ENCODE measurements at regions not wholly inside any gene's neighbourhood (a gene's known extent, or its start where the extent isn't known, plus 50 kb on each side); places are given as distances from the start of the nearest gene placed in this dataset.

GRCh38 chr3:178415384-178415783, 120.9 kb upstream of the KCNMB2 start:
- H3K9me3 ChIP-seq, result no peaks in the 10 kb centered on the region
- H3K4me1 ChIP-seq, result no peaks in the 10 kb centered on the region
- DNase-seq (ENCODE audit: low spot score in 2 of 2), result no peak
- no peak overlapping the region for H3K27ac ChIP-seq
- no peaks in the 10 kb centered on the region for H3K36me3 ChIP-seq
- intact Hi-C loops (cut with DNase I), result no loop called here
- H3K4me3 ChIP-seq, result no peak overlapping the region
- no peak for TF ChIP-seq CTCF (IDR thresholded peaks at IDR 0.05)
- H3K27me3 ChIP-seq, result no peaks in the 10 kb centered on the region

- H3K4me3 ChIP-seq, result no peak overlapping the region
- TF ChIP-seq CTCF (IDR thresholded peaks at IDR 0.05), result no peak
- intact Hi-C loops (cut with DNase I), result no loop called here
- no peak for DNase-seq (ENCODE audit: low spot score in 2 of 2)
- no peaks in the 10 kb centered on the region for H3K27me3 ChIP-seq
- no peaks in the 10 kb centered on the region for H3K4me1 ChIP-seq
- H3K27ac ChIP-seq, result no peak overlapping the region
- H3K9me3 ChIP-seq, result no peaks in the 10 kb centered on the region
- no peaks in the 10 kb centered on the region for H3K36me3 ChIP-seq
Observed at GRCh38 chr3:178417736-178418135, 118.5 kb upstream of the KCNMB2 start.

GRCh38 chr3:178419071-178419470, 117.2 kb upstream of the KCNMB2 start:
- H3K27me3 ChIP-seq, result no peaks in the 10 kb centered on the region
- no peaks in the 10 kb centered on the region for H3K4me1 ChIP-seq
- DNase-seq (ENCODE audit: low spot score in 2 of 2), result no peak
- intact Hi-C loops (cut with DNase I), result no loop called here
- TF ChIP-seq CTCF (IDR thresholded peaks at IDR 0.05), result no peak
- no peak overlapping the region for H3K27ac ChIP-seq
- no peaks in the 10 kb centered on the region for H3K9me3 ChIP-seq
- no peaks in the 10 kb centered on the region for H3K36me3 ChIP-seq
- H3K4me3 ChIP-seq, result no peak overlapping the region

GRCh38 chr3:178420033-178420432, 116.2 kb upstream of the KCNMB2 start:
- intact Hi-C loops (cut with DNase I), result no loop called here

GRCh38 chr3:178421069-178421468, 115.2 kb upstream of the KCNMB2 start:
- Histone ChIP-seq H3K4me1 (no peaks in the 10 kb centered on the region), H3K4me3 (no peak overlapping the region), H3K9me3 (no peaks in the 10 kb centered on the region), H3K27ac (no peak overlapping the region), H3K27me3 (no peaks in the 10 kb centered on the region), H3K36me3 (no peaks in the 10 kb centered on the region)
- intact Hi-C loops (cut with DNase I), result no loop called here
- no peak for DNase-seq (ENCODE audit: low spot score in 2 of 2)
- no peak for TF ChIP-seq CTCF (IDR thresholded peaks at IDR 0.05)

More at GRCh38 chr3:178420033-178420432, 116.2 kb upstream of the KCNMB2 start:
- no peaks in the 10 kb centered on the region for H3K4me1 ChIP-seq
- no peak overlapping the region for H3K27ac ChIP-seq
- no peaks in the 10 kb centered on the region for H3K27me3 ChIP-seq
- no peak overlapping the region for H3K4me3 ChIP-seq
- no peak for DNase-seq (ENCODE audit: low spot score in 2 of 2)
- H3K9me3 ChIP-seq, result no peaks in the 10 kb centered on the region
- H3K36me3 ChIP-seq, result no peaks in the 10 kb centered on the region
- TF ChIP-seq CTCF (IDR thresholded peaks at IDR 0.05), result no peak

- DNase-seq (ENCODE audit: low spot score in 2 of 2), result no peak
- no peak for TF ChIP-seq CTCF (IDR thresholded peaks at IDR 0.05)
- no peaks in the 10 kb centered on the region for H3K4me1 ChIP-seq
- no peaks in the 10 kb centered on the region for H3K36me3 ChIP-seq
- intact Hi-C loops (cut with DNase I), result no loop called here
- H3K27ac ChIP-seq, result no peak overlapping the region
- H3K9me3 ChIP-seq, result no peaks in the 10 kb centered on the region
- no peak overlapping the region for H3K4me3 ChIP-seq
- no peaks in the 10 kb centered on the region for H3K27me3 ChIP-seq
Observed at GRCh38 chr3:178422406-178422805, 113.8 kb upstream of the KCNMB2 start.

Measured in ascending aorta (tissue), 2 donors.